A673 (cell line): ENCODE measurements at regions not wholly inside any gene's neighbourhood (a gene's known extent, or its start where the extent isn't known, plus 50 kb on each side); places are given as distances from the start of the nearest gene placed in this dataset.

Source experiments
- CTCF ChIP-seq: fragments of 300-800, 200-600 bp; sonication (generic); conservative IDR thresholded peaks from 2 replicates; pipeline ENCODE4 v1.5.1; 2017; ENCODE audit warnings: low read depth, mild to moderate bottlenecking, antibody characterized with exemption, low read length, moderate library complexity, mixed read lengths
- EZH2 ChIP-seq: fragments of 200-600 bp; sonication (generic); IDR thresholded peaks from 2 replicates; pipeline ENCODE4 v1.6.1; 2017; ENCODE audit warnings: borderline replicate concordance, low read depth, mild to moderate bottlenecking, mixed read lengths, antibody characterized with exemption, low read length; ENCODE audit not compliant: poor library complexity, severe bottlenecking

- no peak for TF ChIP-seq CTCF
- TF ChIP-seq EZH2 = no peak
Measured at GRCh38 chr16:17839272-17839671, 368.5 kb upstream of the XYLT1 start.
